LNCAP (cell line): ENCODE measurements at regions not wholly inside any gene's neighbourhood (a gene's known extent, or its start where the extent isn't known, plus 50 kb on each side); places are given as distances from the start of the nearest gene placed in this dataset.

Experiments used
- TF ChIP-seq, protein P1 (sequence below): fragments of 450-650 bp; IDR thresholded peaks from 2 replicates; pipeline ENCODE4 v1.5.1; 2017; ENCODE audit warnings: mild to moderate bottlenecking

DNA sequence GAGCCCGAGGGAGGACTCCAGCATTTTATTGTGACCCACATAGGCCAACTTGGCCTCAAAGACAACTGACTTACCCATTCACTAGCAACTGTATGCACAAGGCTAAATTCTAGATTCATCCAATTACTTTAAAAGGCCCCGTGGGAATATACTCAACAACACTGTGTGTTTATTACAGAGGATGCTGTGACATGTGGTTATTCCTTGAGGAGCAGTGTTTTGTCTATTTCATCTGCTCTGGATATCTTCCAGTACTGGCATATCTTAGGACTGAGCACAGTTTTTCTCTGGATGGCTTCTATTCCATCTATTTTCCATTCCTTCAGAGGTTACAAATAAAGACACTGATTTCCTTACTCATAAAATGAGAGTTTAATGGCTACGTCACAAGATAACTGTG, 87.2 kb upstream of the KRAS start:
- TF ChIP-seq, protein P1, sequence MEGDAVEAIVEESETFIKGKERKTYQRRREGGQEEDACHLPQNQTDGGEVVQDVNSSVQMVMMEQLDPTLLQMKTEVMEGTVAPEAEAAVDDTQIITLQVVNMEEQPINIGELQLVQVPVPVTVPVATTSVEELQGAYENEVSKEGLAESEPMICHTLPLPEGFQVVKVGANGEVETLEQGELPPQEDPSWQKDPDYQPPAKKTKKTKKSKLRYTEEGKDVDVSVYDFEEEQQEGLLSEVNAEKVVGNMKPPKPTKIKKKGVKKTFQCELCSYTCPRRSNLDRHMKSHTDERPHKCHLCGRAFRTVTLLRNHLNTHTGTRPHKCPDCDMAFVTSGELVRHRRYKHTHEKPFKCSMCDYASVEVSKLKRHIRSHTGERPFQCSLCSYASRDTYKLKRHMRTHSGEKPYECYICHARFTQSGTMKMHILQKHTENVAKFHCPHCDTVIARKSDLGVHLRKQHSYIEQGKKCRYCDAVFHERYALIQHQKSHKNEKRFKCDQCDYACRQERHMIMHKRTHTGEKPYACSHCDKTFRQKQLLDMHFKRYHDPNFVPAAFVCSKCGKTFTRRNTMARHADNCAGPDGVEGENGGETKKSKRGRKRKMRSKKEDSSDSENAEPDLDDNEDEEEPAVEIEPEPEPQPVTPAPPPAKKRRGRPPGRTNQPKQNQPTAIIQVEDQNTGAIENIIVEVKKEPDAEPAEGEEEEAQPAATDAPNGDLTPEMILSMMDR, result no peak

DNA sequence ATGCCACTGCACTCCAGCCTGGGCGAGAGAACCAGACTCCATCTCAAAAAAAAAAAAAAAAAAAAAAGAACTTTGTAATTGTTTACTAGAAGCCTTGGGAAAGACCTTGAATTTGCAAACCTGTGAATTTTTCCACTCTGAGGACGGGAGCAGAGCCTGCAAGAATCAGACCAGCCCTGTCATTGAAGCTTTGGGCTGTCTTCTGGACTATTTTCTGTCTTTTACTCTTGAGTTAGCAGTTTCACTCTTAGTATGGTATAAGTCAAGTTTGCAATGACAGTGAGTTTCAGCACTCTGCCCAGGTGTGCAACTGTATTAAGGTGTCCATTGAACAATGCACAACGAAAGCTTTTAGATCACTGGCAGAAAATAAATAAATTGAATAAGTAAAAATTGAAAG, 81.4 kb upstream of the KRAS start:
- TF ChIP-seq, protein P1, result no peak

- TF ChIP-seq, protein P1, result no peak
Observed at GRCh38 chr12:25328072-25328712, 77.5 kb upstream of the KRAS start.

DNA sequence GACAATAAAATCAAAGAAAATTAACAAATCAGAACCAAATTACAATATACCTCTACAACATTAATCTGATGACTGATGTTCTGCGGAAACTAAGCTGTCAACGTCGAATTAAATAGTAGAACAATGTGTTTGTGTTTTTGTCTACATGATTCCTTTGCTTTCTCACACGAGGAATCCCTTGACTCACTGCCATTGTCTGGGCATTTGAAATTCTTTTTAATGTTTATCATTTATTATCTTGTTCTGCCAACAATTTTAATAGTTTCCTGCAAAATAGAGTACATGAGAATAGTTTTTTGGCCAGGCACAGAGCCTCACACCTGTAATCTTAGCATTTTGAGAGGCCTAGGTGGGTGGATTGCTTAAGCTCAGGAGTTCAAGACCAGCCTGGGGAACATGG, 76.6 kb upstream of the KRAS start:
- TF ChIP-seq, protein P1, result no peak

GRCh38 chr12:25326326-25326725, 75.6 kb upstream of the KRAS start:
- TF ChIP-seq, protein P1, result no peak

- TF ChIP-seq, protein P1, result no peak
Observed at GRCh38 chr12:25324861-25325260, 74.1 kb upstream of the KRAS start.

GRCh38 chr12:25323581-25323982, 72.9 kb upstream of the KRAS start:
- TF ChIP-seq, protein P1, result no peak
